GM21737 (cell line): ENCODE measurements at regions not wholly inside any gene's neighbourhood (a gene's known extent, or its start where the extent isn't known, plus 50 kb on each side); places are given as distances from the start of the nearest gene placed in this dataset.
A peak's percentile ranks its signal among the peaks of the same experiment; 100 is the strongest.

ENCODE experiments used
- ATAC-seq: cut with Tn5 transposase; IDR thresholded peaks from one replicate; pipeline ENCODE4 v1.9.1; 2021; ENCODE audit warnings: mild to moderate bottlenecking, moderate library complexity; ENCODE audit not compliant: unreplicated experiment

DNA sequence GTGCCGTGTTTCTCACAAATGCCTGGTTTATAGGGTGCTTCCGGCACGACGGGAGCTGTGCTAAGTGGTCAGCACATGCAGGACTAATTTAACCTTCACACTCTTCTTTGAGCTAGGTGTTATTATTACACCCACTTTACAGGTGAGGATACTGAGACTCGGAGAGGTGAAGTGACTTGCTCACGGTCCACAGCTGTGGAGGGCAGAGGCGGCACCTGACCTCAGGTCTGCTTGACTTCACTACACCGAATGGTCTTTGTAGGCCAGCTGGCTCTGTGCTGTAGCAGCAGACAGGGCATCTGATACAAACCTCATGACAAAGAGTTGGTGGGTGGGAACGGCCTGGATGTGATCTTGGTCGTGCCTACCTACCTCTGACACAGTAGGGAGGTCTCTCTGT lies 102.0 kb upstream of the BOD1 start:
- ATAC-seq = no peak

DNA sequence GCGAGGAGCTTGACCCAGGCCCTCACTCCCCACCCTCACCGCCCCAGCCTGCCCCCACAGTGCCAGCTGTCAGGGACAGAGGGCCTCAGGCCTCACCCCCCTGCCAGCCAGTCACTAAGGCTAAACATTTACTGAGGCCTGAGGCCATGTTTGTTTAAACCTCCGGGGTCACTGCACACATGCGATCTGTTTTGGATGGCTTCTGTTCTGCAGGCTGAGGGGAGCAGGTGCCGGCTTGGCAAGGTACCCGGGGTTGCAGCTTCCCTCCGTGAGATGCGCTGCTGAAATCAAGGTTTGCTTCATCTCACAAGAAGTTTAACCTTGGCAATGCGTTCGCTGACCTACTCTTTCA lies 103.3 kb upstream of the BOD1 start:
- no peak for ATAC-seq

DNA sequence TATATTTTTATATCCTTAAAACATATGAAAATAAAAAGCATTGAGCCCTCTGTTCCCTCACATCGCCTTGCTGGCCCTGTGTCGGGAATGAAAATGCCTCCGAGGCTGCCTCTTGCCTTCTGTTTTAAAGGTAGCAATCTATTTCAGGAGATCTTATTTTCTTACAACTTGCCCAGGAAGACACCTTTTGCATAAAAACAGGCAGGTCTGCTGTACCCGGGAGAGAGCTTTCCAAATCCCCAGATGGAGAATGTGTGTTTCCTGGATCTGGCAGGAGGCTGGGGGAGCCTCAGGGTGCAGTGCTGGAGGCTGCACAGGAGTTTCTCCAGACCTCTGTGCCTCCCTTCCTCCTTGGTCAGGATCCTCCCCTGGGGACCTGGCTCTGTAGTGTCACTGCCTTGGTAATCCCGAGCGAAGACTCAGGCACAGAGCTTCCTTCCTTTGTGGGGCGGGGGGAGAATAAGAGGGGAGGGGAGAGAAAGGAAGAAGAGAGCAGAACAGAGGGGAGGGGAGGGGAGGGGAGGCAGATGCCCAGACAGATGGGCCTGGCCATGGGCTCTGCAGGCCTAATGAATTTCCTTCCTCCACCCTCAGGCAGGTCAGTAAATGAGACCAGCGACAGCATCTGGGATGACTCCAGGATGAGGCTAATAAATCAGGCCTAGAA lies 104.0 kb upstream of the BOD1 start:
- no peak for ATAC-seq

DNA sequence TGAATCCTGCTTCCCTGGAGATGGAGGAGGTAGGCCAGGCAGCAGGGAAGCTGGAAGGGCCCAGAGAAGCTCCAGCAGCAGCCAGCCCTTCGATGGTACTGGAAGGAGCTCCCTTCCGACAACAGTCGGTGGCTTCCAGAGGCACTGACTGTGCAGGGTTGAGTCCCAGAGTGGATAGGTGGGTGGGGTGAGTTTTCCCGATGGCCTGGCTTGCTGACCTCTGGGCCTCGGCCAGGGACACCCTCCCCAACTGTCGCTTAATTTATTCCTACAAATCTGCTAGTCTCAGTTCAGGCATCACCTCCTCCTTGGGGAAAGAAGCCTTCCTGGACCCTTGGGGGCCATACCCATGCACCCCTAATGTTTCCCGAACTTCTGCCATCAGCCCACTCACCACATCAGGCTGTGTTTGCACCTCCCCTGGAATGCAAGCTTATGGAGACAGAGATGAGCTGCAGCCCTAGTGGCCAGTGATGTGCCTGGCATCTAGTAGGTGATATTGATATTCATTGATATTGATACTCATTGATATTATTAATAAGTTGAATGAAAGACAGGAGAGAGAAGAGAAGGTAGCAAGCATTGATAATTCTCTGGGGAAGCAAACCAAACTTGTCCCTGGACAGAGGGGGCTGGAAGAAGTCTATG lies 104.6 kb upstream of the BOD1 start:
- no peak for ATAC-seq

DNA sequence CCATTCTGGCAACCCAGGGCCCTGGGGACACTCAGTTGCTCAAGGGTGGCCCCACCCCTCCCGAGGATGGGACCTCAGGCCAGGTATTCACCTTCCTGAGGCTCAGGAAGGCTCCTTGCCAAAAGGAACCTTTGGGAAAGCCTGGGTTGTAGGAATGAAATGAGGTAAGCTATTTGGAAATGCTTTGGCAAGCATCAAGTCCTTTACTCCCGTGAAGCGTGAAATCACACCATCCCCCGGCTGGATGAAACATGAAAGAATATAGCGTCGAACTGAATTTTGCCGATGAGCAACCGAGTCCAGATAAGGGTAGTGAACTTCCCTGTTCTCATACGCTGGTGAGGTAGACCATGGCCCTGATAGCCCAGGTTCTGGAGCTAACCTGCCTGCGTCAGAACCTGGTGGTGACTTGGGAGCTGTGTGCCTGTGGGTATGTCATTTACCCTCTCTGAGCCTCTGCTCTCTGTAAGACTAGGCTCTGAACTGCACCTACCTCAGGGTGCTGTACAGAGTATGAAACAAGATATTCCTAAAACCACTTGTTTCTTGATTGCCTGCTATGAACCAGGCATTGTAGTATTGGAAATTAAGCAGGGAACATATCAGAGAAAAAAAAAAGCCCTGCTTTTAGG lies 105.3 kb upstream of the BOD1 start:
- no peak for ATAC-seq

DNA sequence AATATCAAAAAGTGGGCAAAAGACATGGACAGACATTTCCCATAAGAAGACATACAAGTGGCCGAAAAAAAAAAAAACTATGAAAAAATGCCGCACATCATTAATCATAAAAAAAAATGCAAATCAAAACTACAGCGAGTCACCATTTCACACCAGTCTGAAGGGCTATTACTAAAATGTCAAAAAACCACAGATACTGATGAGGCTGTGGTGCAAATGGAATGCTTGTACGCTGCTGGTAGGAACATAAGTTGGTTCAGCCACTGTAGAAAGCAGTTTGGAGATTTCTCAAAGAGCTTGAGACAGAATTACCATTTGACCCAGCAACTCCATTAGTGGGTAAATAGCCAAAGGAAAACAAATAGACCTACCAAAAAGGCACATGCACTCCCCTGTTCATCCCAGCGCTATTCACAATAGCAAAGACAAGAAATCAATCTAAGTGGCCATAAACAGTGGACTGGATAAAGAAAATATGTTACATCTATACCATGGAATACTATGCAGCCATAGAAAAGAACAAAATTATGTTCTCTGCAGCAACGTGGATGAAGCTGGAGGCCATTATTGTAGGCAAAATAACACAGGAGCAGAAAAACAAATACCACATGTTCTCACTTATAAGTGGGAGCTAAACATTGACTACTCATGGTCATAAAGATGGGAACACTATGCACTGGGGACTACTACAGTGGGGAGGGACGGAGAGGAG lies 110.6 kb upstream of the BOD1 start:
- no peak for ATAC-seq

DNA sequence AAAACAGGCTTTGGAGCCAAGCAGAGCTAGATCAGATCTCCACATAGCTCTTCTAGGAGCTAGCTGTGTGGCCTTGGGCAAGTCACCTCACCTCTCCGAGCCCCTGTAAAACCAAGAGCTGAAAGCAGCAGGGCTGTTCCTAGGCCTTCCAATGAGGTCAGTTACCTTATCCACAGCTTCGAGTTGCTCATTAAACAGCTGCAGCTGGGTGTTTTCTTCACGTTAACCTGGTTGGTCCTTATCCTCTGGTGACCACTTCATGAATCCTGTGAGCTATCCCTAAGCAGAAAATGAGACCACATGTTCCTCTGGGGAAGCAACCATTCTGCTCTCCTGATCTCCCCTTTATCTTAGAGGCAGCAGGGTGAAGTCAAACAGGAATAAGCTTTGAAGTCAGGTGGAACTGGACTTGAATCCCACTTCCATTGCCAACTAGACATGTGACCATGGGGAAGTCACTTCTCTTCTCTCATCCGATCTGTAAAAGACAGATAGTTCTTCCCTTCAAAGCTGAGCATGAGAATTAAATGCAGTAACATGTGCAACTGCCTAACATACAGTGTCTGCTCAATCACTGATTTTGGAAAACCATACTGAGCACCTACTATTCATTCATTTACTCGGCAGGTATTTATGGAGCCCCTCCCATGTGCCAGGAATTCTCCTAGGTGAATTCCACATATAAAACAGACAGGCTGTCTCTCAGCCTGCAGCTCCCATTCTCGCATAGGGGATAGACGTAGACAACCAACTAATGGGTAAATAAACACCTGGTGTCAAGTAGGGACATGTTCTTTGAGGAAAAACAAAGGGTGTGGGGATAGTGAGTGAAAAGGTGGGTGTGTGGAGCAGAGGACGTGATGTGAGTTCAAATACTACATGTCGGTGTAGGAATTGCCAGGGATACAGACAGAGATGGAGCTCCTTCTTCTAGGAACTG lies 111.7 kb upstream of the BOD1 start:
- ATAC-seq = no peak

DNA sequence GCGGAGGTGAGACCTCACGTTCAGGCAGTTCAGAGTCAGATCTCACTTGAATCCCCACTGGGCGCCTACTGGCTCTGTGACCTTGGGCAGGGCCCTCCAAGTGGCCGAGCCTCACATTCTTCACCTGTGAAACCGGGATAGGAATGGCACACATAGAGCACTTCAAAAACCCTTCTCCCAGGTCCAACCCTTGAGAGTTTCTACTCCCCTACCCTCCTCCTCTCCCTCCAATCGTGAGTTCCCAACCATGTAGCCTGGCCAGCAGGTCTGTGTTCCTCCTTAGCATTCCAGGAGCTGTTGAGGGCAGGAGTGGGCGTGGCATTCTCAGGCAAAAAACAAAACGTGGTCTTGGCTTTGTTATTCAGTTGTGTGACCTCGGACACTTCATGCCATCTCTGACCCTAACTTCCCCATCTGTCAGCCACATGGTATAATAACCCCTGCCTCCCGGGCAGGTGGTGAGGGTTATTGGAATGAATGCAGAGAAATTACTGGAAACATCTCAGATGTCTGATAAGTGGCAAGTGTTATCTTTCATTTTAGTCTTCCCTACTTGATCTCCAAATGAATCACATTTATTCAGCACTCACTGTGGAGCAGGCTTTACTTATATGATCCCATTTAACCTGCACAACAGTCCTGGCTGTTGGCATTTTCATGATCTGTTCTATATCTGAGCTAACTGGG lies 112.8 kb upstream of the BOD1 start:
- no peak for ATAC-seq

DNA sequence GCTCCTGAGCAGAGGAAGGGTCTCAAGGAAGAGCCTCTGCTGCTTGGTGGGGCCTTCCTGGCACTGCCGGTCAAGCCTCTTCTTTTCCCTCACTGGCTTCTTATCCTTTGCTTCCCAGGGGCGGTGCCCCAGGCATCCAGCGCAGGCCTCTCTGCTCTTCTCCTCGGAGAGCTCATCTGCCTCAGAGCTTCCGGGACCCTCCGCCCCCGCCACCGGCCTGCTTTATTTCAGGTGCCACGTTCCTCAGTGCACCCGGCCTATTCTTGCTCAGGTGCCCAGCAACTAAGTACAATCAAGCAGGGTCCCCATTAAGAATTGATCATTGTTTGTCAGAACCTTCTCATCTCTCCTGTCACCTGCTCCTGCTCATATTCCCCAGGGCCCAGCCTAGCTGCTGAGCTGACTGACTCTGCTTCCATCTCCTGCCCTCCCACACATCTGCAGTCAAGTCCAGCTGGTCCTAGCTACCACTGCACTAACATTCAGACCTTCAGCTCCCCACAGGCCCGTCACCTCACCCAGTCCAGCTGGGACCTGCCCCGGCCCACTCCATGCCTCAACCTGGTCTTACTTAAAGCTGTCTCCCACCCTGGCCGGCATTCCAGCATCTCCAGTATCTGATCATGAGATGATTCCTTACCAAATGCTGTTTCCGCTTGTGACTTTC lies 114.3 kb upstream of the BOD1 start:
- no peak for ATAC-seq

DNA sequence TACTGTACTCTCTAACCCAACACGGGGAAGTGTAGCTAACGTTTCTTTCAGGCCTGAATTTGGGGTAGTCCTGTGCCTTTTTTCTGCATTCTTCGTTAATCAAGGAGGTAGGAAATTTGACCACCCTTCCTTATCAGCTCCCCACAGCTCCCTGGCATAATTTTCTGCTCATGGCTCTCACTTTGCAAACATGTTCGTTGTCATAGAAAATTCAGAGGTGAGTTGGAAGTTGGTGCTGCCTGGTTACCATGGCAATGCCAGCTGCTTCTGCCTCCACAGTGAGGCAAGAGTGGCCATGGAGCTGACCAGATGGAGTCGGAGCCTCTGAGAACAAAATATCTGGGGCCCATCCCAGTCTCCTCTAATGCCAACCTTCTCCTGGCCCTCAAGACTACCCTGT lies 116.6 kb upstream of the BOD1 start:
- ATAC-seq = no peak

DNA sequence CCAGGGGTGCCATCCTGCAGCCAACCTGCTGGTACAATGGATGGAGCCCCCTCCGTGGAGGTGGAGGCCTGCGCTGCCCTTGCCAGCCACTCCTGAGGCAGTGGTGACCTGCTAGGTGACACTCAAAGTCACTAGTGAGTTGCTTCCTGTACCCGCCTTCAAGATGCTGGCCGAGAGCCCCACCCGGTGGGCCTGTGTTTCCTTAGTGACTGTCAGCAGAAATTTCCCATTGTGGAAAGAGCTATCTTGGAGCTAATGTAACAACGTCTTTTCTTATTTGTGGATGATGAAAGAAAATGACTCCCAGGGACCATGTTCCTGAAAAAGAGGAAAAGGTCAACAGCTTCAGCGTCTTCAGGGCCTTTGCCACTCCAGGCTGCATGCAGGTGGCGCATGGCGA lies 117.0 kb upstream of the BOD1 start:
- no peak for ATAC-seq

DNA sequence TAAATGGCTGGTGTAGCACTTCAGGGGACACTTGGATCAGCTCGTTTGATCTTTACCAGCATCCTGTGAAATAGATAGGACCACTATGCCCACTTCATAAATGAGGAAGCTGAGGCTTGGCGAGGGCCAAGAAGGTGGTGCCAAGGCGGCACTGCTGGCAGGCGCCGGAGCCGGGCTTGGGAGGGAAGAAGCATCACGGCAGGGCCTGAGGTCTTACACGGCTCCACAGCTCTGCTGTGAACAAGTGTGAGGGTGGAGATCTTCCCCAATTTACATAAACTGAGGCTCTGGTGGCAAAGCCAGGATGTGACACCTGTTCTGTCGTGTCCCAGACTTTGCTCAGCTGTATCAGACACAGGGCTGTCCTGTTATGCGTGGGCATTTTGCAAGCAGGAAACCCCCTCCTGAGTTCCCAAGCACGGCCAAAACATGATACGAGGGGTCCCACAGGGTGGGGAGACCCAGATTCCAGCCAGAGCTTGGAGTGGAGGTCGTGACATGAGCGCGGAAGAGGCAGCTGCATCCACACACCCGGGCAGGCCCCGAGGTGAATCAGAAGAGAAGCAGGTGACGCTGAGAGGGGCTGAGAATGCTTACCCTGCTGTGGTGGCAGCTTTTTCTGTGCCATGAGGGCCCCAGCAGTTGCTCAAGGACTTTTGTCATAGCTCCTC lies 117.5 kb upstream of the BOD1 start:
- peak; percentile 37 for ATAC-seq

DNA sequence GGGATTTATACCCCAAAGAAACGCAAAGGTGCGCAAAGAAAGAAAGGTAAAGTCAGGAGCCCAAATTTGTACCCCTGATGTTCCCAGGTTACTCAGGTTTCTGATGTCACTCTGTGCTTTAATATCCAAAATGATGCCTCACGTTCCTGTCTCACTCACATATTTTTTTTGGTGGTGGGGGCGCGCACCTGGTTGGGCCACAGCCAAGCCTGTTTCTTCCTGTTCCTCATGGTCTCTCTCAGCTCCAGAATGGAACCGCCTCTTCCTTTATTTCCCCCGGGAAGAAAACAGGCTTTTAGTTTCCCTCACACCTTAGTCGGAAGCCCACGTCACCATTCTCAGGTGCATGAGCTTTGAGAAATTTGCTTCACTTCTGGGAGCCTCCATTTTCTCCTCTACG lies 118.3 kb upstream of the BOD1 start:
- ATAC-seq = no peak

DNA sequence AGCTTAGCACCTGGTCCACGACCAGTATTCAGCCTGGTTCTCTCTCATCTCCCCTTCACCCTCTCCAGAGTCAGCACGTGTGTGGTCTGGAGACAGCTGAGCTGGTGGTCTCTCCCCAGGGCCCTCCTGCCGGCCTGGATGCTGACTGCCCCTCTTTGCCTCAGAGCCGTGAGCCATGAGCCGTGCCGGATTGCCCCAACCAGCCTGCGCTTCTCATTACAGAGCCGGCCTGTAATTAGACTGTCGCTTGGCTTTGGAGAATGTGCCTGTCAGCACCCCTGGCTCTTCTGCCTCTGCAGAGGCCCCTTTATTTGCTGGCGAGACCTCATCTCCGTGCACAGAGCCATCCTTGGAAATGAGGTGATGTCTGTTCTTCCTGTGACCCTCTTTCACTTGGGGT lies 118.7 kb upstream of the BOD1 start:
- ATAC-seq = no peak

DNA sequence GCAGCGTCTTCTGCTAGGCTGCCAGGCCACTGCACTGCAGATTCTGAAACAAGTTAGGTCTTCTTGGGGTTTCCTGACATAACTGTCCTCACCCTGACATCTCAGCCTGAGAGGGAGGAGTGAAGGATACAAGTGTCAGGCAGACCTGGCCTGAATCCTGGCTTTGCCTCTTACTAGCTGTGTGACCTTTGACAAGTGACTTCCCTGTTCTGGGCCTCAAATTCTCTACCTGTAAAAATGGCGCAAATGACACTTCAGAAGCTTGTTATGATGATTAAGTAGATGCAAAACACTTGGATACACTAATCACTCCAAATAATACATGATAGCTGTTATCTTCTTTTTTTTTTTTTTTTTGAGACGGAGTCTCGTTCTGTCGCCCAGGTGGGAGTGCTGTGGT lies 119.2 kb upstream of the BOD1 start:
- no peak for ATAC-seq

DNA sequence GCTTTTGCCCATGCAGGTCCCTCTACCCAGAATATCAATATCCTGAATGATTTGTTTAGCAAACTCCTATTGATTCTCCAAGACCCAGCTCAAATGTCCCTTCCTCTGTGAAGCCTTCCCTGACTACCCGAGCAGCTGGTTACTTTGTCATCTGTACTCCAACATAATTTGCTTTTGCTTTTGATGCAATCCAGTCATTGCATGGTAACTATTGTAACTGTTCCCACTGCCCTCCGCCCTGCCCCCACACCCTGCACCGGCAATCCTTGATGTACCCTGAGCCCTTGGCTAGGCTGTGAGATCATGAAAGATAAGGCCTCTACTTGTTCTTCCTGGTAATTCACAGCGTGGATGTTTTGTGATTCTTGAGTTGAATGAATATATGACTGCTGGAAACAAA lies 119.9 kb upstream of the BOD1 start:
- ATAC-seq = no peak

DNA sequence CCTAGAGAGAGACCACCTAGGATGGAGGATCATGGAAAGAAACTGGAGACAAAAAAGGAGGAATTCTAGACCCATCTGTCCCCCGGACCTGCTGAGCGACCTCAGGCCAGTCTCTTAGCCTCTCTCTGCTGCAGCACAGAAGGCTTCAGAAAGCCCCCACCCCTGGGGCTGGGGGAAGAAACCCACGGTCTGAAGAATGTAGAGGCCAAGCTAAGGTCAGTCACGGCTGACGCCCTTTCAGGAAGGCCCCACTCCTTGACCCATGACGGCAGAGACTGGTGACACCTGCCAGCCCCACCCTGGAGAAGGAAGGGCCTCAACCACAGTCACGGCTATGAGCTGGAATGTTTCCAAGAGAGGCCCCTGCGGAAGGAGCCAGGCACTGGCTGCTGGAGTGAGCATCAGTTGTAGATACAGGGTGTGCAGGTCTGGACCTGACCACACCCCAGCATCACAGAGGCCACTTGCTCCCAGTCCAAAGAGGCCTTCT lies 120.5 kb upstream of the BOD1 start:
- peak; percentile 84 for ATAC-seq

DNA sequence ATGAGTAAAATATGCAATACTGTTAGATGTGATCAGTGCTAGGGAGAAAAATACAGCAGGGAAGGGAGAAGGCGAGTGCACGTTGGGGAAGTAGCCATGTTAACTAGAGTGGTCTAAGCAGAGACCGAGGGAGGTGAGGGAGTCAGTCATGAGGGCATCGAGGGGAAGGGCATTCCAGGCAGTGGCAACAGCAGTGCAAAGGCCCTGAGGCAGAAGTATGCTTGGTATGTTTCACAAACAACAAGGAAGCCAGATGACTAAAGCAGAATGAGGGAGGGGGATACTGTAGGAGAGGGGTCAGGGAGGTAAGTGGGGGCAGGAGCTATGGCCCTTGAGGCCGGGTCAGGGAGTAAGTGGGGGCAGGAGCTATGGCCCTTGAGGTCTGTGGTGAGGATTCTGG lies 123.3 kb upstream of the BOD1 start:
- no peak for ATAC-seq

DNA sequence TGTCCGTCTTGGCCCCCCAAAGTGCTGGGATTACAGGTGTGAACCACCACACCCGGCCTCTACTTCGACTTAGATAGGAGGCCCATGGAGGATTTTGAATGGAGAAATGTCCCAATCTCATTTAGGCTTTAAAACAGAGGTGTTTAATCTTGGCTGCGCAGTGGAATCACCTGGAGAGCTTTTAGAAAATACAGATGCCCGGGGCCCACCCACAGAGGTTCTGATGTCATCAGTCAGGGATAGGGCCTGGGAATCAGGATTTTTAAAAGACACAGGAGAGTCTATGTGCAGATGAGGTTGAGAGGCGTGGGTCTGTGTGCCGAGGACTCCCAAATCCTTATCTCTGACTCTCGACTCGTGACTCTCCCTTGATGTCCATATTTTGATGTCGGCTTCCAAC lies 124.0 kb upstream of the BOD1 start:
- ATAC-seq = no peak
